NT2/D1 (cell line): ENCODE measurements at regions not wholly inside any gene's neighbourhood (a gene's known extent, or its start where the extent isn't known, plus 50 kb on each side); places are given as distances from the start of the nearest gene placed in this dataset.

Experiments
- SUZ12 ChIP-seq: IDR thresholded peaks from 2 replicates; pipeline ENCODE4 v1.6.1; 2011; ENCODE audit not compliant: insufficient read length, insufficient read depth; ENCODE audit errors: extremely low read depth
- YY1 ChIP-seq: IDR thresholded peaks from 2 replicates; pipeline ENCODE4 v1.6.1; 2011; ENCODE audit not compliant: insufficient read length, insufficient read depth

GRCh38 chr1:67939942-67940341 is 106.7 kb upstream of the GNG12 start:
- TF ChIP-seq YY1 (no peak), SUZ12 (no peak)
